OCI-LY1 (cell line): ENCODE measurements at regions not wholly inside any gene's neighbourhood (a gene's known extent, or its start where the extent isn't known, plus 50 kb on each side); places are given as distances from the start of the nearest gene placed in this dataset.

Experiments
- EZH2 ChIP-seq: fragments of 200-600 bp; sonication (generic), shearing (Covaris generic); IDR thresholded peaks from 2 replicates; pipeline ENCODE4 v1.8.0; 2017; ENCODE audit warnings: borderline replicate concordance, mixed run types, mild to moderate bottlenecking, antibody characterized with exemption, low read length, moderate library complexity, mixed read lengths
- TF ChIP-seq, protein P1 (sequence below): fragments of 200-600 bp; sonication (generic), shearing (Covaris generic); IDR thresholded peaks from 2 replicates; pipeline ENCODE4 v1.5.1; 2017; ENCODE audit warnings: mild to moderate bottlenecking, antibody characterized with exemption, low read length, moderate library complexity, mixed read lengths

DNA sequence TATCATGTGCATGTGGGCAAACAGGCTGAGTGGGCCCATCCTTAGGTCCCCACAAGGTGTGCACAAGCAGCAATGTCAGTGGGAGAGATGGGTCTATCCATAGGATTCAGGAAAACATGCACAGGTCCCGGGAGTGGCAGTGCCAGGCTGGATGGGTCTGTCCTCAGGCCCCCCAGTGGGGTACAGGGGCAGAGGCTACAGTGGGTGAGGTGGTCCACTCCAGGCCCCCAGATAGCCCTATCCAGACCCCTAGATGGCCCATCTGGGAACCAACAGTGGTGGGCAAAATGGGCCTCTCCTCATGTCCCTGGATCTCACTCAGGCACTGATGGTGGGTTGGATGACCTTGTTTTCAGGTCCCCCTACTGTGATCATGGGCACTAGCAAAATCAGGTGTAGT, 277.8 kb upstream of the SYT1 start:
- TF ChIP-seq, protein P1, sequence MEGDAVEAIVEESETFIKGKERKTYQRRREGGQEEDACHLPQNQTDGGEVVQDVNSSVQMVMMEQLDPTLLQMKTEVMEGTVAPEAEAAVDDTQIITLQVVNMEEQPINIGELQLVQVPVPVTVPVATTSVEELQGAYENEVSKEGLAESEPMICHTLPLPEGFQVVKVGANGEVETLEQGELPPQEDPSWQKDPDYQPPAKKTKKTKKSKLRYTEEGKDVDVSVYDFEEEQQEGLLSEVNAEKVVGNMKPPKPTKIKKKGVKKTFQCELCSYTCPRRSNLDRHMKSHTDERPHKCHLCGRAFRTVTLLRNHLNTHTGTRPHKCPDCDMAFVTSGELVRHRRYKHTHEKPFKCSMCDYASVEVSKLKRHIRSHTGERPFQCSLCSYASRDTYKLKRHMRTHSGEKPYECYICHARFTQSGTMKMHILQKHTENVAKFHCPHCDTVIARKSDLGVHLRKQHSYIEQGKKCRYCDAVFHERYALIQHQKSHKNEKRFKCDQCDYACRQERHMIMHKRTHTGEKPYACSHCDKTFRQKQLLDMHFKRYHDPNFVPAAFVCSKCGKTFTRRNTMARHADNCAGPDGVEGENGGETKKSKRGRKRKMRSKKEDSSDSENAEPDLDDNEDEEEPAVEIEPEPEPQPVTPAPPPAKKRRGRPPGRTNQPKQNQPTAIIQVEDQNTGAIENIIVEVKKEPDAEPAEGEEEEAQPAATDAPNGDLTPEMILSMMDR = no peak
- no peak for TF ChIP-seq EZH2
